ENCODE measurements at regions not wholly inside any gene's neighbourhood (a gene's known extent, or its start where the extent isn't known, plus 50 kb on each side); places are given as distances from the start of the nearest gene placed in this dataset.

GRCh38 chr17:79541056-79541850 lies 69.6 kb downstream of the RBFOX3 start:
- no TSS peak for BruUV-seq (replicated peaks)
- Histone ChIP-seq H3K27ac (ENCODE audit: insufficient read depth, low read depth, low read length) (no peak overlapping the region), H3K4me1 (ENCODE audit: control insufficient read depth, extremely low read depth, insufficient read depth, low read length) (no peaks in the 10 kb centered on the region), H3K4me2 (ENCODE audit: insufficient read depth, low read length) (no peak overlapping the region), H2AFZ (ENCODE audit: low read depth, low read length) (no peak overlapping the region), H3K9me1 (replicated peaks; ENCODE audit: control insufficient read depth, extremely low read depth, insufficient read depth, low read length) (no peaks in the 10 kb centered on the region), H3K9ac (replicated peaks; ENCODE audit: extremely low read depth, insufficient read depth, low read length) (no peak overlapping the region), H3K79me2 (ENCODE audit: control insufficient read depth, insufficient read depth, low read length) (no peaks in the 10 kb centered on the region), H3K4me3 (replicated peaks in 1 of 3; ENCODE audit: insufficient read depth in 1 of 3, low read depth in 1 of 3, low read length in 3 of 3) (no peak overlapping the region), H3K9me3 (replicated peaks; ENCODE audit: control insufficient read depth, insufficient read depth, low read length) (no peaks in the 10 kb centered on the region), H4K20me1 (replicated peaks; ENCODE audit: control insufficient read depth, extremely low read depth, insufficient read depth, low read length) (no peaks in the 10 kb centered on the region), H3K27me3 (ENCODE audit: control insufficient read depth in 2 of 2, insufficient read depth in 2 of 2, low read length in 2 of 2) (no peaks in the 10 kb centered on the region), H3K36me3 (ENCODE audit: control insufficient read depth in 2 of 2, extremely low read depth in 1 of 2, insufficient read depth in 2 of 2, low read length in 2 of 2) (no peaks in the 10 kb centered on the region)
- dilution Hi-C loops (cut with MboI; ENCODE audit: extremely low pct_ligation_motif_present, low sequenced_read_pairs): no loop called here
- DNase-seq (ENCODE audit: low read depth, low spot score) (no peak), FAIRE-seq (no peak)
- CTCF ChIA-PET: interaction anchor here (0.9 kb wide), 1 partner anchor 167 kb away, joined by 6 read pairs; no protein-coding TSS in a partner anchor
- intact Hi-C loops (cut with micrococcal nuclease): no loop called here
- no peak for TF ChIP-seq POLR2A (IDR thresholded peaks at IDR 0.05; ENCODE audit: low read depth, low read length)
- TF ChIP-seq POLR2AphosphoS5 (IDR thresholded peaks at IDR 0.05; ENCODE audit: insufficient read depth, low read depth, low read length): no peak
- TF ChIP-seq MAX (IDR thresholded peaks at IDR 0.05; ENCODE audit: insufficient read depth, insufficient read length): no peak
- no peak for TF ChIP-seq GATA2 (IDR thresholded peaks at IDR 0.05; ENCODE audit: insufficient read depth, insufficient read length, low read depth, low read length)
- TF ChIP-seq FOS (IDR thresholded peaks at IDR 0.05; ENCODE audit: borderline replicate concordance, insufficient read depth, low read length): no peak
- TF ChIP-seq EZH2 (IDR thresholded peaks at IDR 0.05; ENCODE audit: borderline replicate concordance, low read depth, low read length, severe bottlenecking): no peak
- TF ChIP-seq MYC (IDR thresholded peaks at IDR 0.05; ENCODE audit: low read depth, low read length): no peak
- no peak for TF ChIP-seq CTCF (IDR thresholded peaks at IDR 0.05; ENCODE audit: extremely low read depth in 1 of 2, insufficient read depth in 1 of 2, low read depth in 1 of 2, low read length in 2 of 2)
- TF ChIP-seq JUN (IDR thresholded peaks at IDR 0.05; ENCODE audit: borderline replicate concordance, insufficient read depth, insufficient read length, low read depth): no peak
- POLR2A ChIA-PET: no interaction called here
